Naive thymus-derived CD4-positive, alpha-beta T cell (primary cell): ENCODE measurements at regions not wholly inside any gene's neighbourhood (a gene's known extent, or its start where the extent isn't known, plus 50 kb on each side); places are given as distances from the start of the nearest gene placed in this dataset.

Experiments
- ATAC-seq: fragments of 150-1000 bp; cut with Tn5 transposase; 2 replicates; pipeline ENCODE4 v1.10.0; 2021; ENCODE audit warnings: mild to moderate bottlenecking, moderate library complexity
- CTCF ChIA-PET: fragments of 350-600 bp; sonication (Branson Sonifier 250); formaldehyde crosslinking; loops from one replicate; lab custom pipeline; 2021; ENCODE audit warnings: antibody characterized with exemption; lab: Charles Lee
- POLR2A ChIA-PET: fragments of 350-600 bp; sonication (Branson Sonifier 250); formaldehyde crosslinking; loops from one replicate; lab custom pipeline; 2021; ENCODE audit warnings: antibody characterized with exemption, inconsistent platforms; lab: Charles Lee
- DNase-seq, 9 donors: peaks; one replicate each; pipeline versions ENCODE4 v3.0.0 to v3.0.0-alpha.2; 2020 to 2022; ENCODE audit warnings: mixed read lengths in 1 of 9
- H3K27ac ChIP-seq: one replicate; pipeline ENCODE4 v1.7.0; 2013; ENCODE audit warnings: mild to moderate bottlenecking, low read depth, low read length, moderate library complexity
- H3K27me3 ChIP-seq, 2 donors: one replicate each; pipeline ENCODE4 v1.7.0; 2013; ENCODE audit warnings: low read length in 2 of 2, mild to moderate bottlenecking in 2 of 2, moderate library complexity in 2 of 2; ENCODE audit not compliant: control insufficient read depth in 2 of 2, insufficient read depth in 2 of 2
- H3K36me3 ChIP-seq, 3 experiments: 1 replicate in 2 of 3; 2 replicates in 1 of 3; pipeline ENCODE4 v1.7.0; 2013; ENCODE audit warnings: low read length in 3 of 3, mild to moderate bottlenecking in 3 of 3, moderate library complexity in 1 of 3; ENCODE audit not compliant: insufficient read depth in 3 of 3, control insufficient read depth in 2 of 3
- H3K4me1 ChIP-seq, 2 donors: one replicate each; pipeline ENCODE4 v1.7.0; 2013; ENCODE audit warnings: low read length in 2 of 2, mild to moderate bottlenecking in 2 of 2, moderate library complexity in 1 of 2; ENCODE audit not compliant: control insufficient read depth in 2 of 2, insufficient read depth in 2 of 2
- H3K4me3 ChIP-seq: 2 replicates; pipeline ENCODE4 v1.7.0; 2013; ENCODE audit warnings: mild to moderate bottlenecking, low read length
- H3K9me3 ChIP-seq, 3 experiments: 1 replicate in 2 of 3; 2 replicates in 1 of 3; pipeline ENCODE4 v1.7.0; 2013; ENCODE audit warnings: low read length in 3 of 3; ENCODE audit not compliant: control insufficient read depth in 2 of 3
- H3K27ac Mint-ChIP-seq, 9 donors: one replicate each; pipeline ENCODE4 v1.8.0; 2020 to 2022; ENCODE audit warnings: mixed read lengths in 9 of 9, mild to moderate bottlenecking in 8 of 9, moderate library complexity in 5 of 9, inconsistent platforms in 2 of 9
- H3K27me3 Mint-ChIP-seq, 5 donors: one replicate each; pipeline ENCODE4 v1.8.0; 2021 to 2022; ENCODE audit warnings: mixed read lengths in 5 of 5, mild to moderate bottlenecking in 1 of 5
- H3K36me3 Mint-ChIP-seq, 5 donors: one replicate each; pipeline ENCODE4 v1.8.0; 2020 to 2022; ENCODE audit warnings: mixed read lengths in 5 of 5, mild to moderate bottlenecking in 3 of 5, inconsistent platforms in 1 of 5
- H3K4me1 Mint-ChIP-seq, 7 donors: one replicate each; pipeline ENCODE4 v1.8.0; 2020 to 2022; ENCODE audit warnings: mixed read lengths in 7 of 7, mild to moderate bottlenecking in 3 of 7, inconsistent platforms in 1 of 7
- H3K4me3 Mint-ChIP-seq, 10 donors: one replicate each; pipeline ENCODE4 v1.8.0; 2020 to 2022; ENCODE audit warnings: mild to moderate bottlenecking in 10 of 10, mixed read lengths in 10 of 10, moderate library complexity in 6 of 10, inconsistent platforms in 2 of 10
- H3K9me3 Mint-ChIP-seq, 11 donors: one replicate each; pipeline ENCODE4 v1.8.0; 2020 to 2022; ENCODE audit warnings: mixed read lengths in 11 of 11, mild to moderate bottlenecking in 4 of 11, inconsistent platforms in 1 of 11, moderate library complexity in 1 of 11
- intact Hi-C, 2 donors: fragments of 100-400 bp; cut with micrococcal nuclease; formaldehyde crosslinking; loops; one replicate each; pipeline ENCODE4 v1.15.1; 2023

DNA sequence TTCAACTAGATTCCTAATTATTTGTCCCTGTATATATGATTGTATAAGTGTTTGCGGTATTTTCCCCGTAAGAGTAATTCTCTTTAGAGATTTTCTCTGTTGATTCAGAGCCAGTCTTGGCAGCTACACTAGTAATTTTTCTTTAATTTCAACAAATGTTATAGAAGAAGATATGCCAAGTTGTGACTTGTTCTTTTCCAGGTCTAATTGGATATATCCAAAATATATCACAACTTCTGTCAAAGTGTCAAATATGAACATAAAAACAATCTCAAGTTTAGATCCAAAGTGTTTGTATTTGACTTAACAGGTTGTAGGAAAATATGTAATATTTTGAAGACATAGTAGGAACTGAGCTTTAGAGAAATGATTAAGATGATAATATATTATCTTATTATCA, 733.9 kb upstream of the SLITRK5 start:
- H3K27ac Mint-ChIP-seq: no peak overlapping the region
- H3K4me1 Mint-ChIP-seq: no peaks in the 10 kb centered on the region
- no peaks in the 10 kb centered on the region for H3K27me3 ChIP-seq
- ATAC-seq (no peak), DNase-seq (no peak)
- CTCF ChIA-PET: no interaction called here
- H3K9me3 ChIP-seq: no peaks in the 10 kb centered on the region
- POLR2A ChIA-PET: no interaction called here
- intact Hi-C loops: no loop called here
- H3K4me3 ChIP-seq: no peak overlapping the region
- H3K4me1 ChIP-seq: no peaks in the 10 kb centered on the region
- H3K36me3 Mint-ChIP-seq: no peaks in the 10 kb centered on the region
- H3K4me3 Mint-ChIP-seq: no peak overlapping the region
- peaks cover 0 to 5% (median 0%) of the 10 kb centered on the region in 11 donors for H3K9me3 Mint-ChIP-seq
- no peaks in the 10 kb centered on the region for H3K27me3 Mint-ChIP-seq
- H3K27ac ChIP-seq: no peak overlapping the region
- H3K36me3 ChIP-seq: no peaks in the 10 kb centered on the region

- no peaks in the 10 kb centered on the region for H3K36me3 ChIP-seq
- Mint-ChIP-seq H3K4me1 (no peaks in the 10 kb centered on the region), H3K9me3 (peaks cover 0 to 9% (median 3%) of the 10 kb centered on the region in 11 donors), H3K27me3 (no peaks in the 10 kb centered on the region), H3K36me3 (no peaks in the 10 kb centered on the region), H3K27ac (no peak overlapping the region), H3K4me3 (no peak overlapping the region)
- ChIA-PET POLR2A (no interaction called here), CTCF (no interaction called here)
- no peak overlapping the region for H3K4me3 ChIP-seq
- ATAC-seq (no peak), DNase-seq (no peak)
- no peak overlapping the region for H3K27ac ChIP-seq
- H3K27me3 ChIP-seq: no peaks in the 10 kb centered on the region
- intact Hi-C loops: no loop called here
- no peaks in the 10 kb centered on the region for H3K9me3 ChIP-seq
- no peaks in the 10 kb centered on the region for H3K4me1 ChIP-seq
Observed at GRCh38 chr13:86945584-86945983, 725.6 kb upstream of the SLITRK5 start.

- Histone ChIP-seq H3K27ac (no peak overlapping the region), H3K36me3 (no peaks in the 10 kb centered on the region), H3K27me3 (no peaks in the 10 kb centered on the region), H3K4me3 (no peak overlapping the region), H3K9me3 (no peaks in the 10 kb centered on the region), H3K4me1 (no peaks in the 10 kb centered on the region)
- ATAC-seq (no peak), DNase-seq (no peak)
- intact Hi-C loops: no loop called here
- CTCF ChIA-PET: no interaction called here
- POLR2A ChIA-PET: no interaction called here
- Mint-ChIP-seq H3K36me3 (no peaks in the 10 kb centered on the region), H3K4me1 (no peaks in the 10 kb centered on the region), H3K27me3 (no peaks in the 10 kb centered on the region), H3K27ac (no peak overlapping the region), H3K9me3 (peaks cover 0 to 9% (median 2%) of the 10 kb centered on the region in 11 donors), H3K4me3 (no peak overlapping the region)
Observed at GRCh38 chr13:86946734-86947133, 724.4 kb upstream of the SLITRK5 start.

- Mint-ChIP-seq H3K4me3 (no peak overlapping the region), H3K4me1 (no peaks in the 10 kb centered on the region), H3K27me3 (no peaks in the 10 kb centered on the region), H3K36me3 (no peaks in the 10 kb centered on the region), H3K27ac (no peak overlapping the region), H3K9me3 (peaks cover 0 to 23% (median 2%) of the 10 kb centered on the region in 11 donors)
- no peaks in the 10 kb centered on the region for H3K9me3 ChIP-seq
- ChIA-PET POLR2A (interaction anchor here (0.6 kb wide), 1 partner anchor 770 kb away, joined by 6 read pairs; no protein-coding TSS in a partner anchor), CTCF (no interaction called here)
- DNase-seq (no peak), ATAC-seq (no peak)
- H3K4me3 ChIP-seq: no peak overlapping the region
- H3K27me3 ChIP-seq: no peaks in the 10 kb centered on the region
- intact Hi-C loops: no loop called here
- H3K36me3 ChIP-seq: no peaks in the 10 kb centered on the region
- no peak overlapping the region for H3K27ac ChIP-seq
- H3K4me1 ChIP-seq: no peaks in the 10 kb centered on the region
Observed at GRCh38 chr13:86954341-86954740, 716.8 kb upstream of the SLITRK5 start.

GRCh38 chr13:86960876-86961275, 710.3 kb upstream of the SLITRK5 start:
- Histone ChIP-seq H3K4me3 (no peak overlapping the region), H3K9me3 (no peaks in the 10 kb centered on the region), H3K27me3 (no peaks in the 10 kb centered on the region), H3K36me3 (no peaks in the 10 kb centered on the region), H3K4me1 (no peaks in the 10 kb centered on the region), H3K27ac (no peak overlapping the region)
- Mint-ChIP-seq H3K4me3 (no peak overlapping the region), H3K27me3 (no peaks in the 10 kb centered on the region), H3K9me3 (peaks cover 0 to 17% (median 3%) of the 10 kb centered on the region in 11 donors), H3K36me3 (no peaks in the 10 kb centered on the region), H3K4me1 (no peaks in the 10 kb centered on the region), H3K27ac (no peak overlapping the region)
- ChIA-PET POLR2A (no interaction called here), CTCF (no interaction called here)
- intact Hi-C loops: no loop called here
- DNase-seq (no peak), ATAC-seq (no peak)

- Mint-ChIP-seq H3K4me3 (no peak overlapping the region), H3K4me1 (no peaks in the 10 kb centered on the region), H3K27me3 (no peaks in the 10 kb centered on the region), H3K9me3 (peaks cover 0 to 3% (median 0%) of the 10 kb centered on the region in 11 donors), H3K27ac (no peak overlapping the region), H3K36me3 (no peaks in the 10 kb centered on the region)
- ATAC-seq: no peak
- CTCF ChIA-PET: no interaction called here
- H3K9me3 ChIP-seq: no peaks in the 10 kb centered on the region
- POLR2A ChIA-PET: no interaction called here
- intact Hi-C loops: no loop called here
- no peaks in the 10 kb centered on the region for H3K36me3 ChIP-seq
- H3K27ac ChIP-seq: no peak overlapping the region
- H3K4me3 ChIP-seq: no peak overlapping the region
- H3K27me3 ChIP-seq: no peaks in the 10 kb centered on the region
- no peak for DNase-seq
- no peaks in the 10 kb centered on the region for H3K4me1 ChIP-seq
Observed at GRCh38 chr13:86974251-86974994, 696.7 kb upstream of the SLITRK5 start.

DNA sequence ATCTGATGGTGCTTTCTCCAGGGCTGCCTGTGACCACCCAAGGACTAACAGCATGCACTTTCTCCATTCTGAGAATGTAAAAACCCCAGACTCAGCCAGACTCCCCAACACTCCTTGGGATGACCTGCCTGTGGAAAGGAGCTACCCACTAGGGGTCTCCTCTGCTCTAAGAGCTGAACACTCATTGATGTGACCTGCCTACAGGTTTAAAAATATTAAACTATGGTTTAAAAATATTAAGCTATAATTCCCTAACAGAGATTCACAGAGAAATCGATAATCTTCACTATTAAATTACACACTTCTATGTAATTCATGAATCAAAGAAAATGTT, 696.2 kb upstream of the SLITRK5 start:
- H3K4me3 ChIP-seq: no peak overlapping the region
- no peak overlapping the region for H3K27ac Mint-ChIP-seq
- peaks cover 0 to 4% (median 0%) of the 10 kb centered on the region in 11 donors for H3K9me3 Mint-ChIP-seq
- no peaks in the 10 kb centered on the region for H3K27me3 Mint-ChIP-seq
- H3K4me1 ChIP-seq: no peaks in the 10 kb centered on the region
- POLR2A ChIA-PET: no interaction called here
- no peaks in the 10 kb centered on the region for H3K9me3 ChIP-seq
- CTCF ChIA-PET: no interaction called here
- ATAC-seq: no peak
- H3K36me3 Mint-ChIP-seq: no peaks in the 10 kb centered on the region
- intact Hi-C loops: no loop called here
- no peak overlapping the region for H3K4me3 Mint-ChIP-seq
- no peaks in the 10 kb centered on the region for H3K4me1 Mint-ChIP-seq
- H3K27ac ChIP-seq: no peak overlapping the region
- no peaks in the 10 kb centered on the region for H3K36me3 ChIP-seq
- no peaks in the 10 kb centered on the region for H3K27me3 ChIP-seq
- DNase-seq: no peak
